Endothelial cell of umbilical vein (primary cell): ENCODE measurements at regions not wholly inside any gene's neighbourhood (a gene's known extent, or its start where the extent isn't known, plus 50 kb on each side); places are given as distances from the start of the nearest gene placed in this dataset.

Source experiments
- BruUV-seq: library from RNA; stranded (reverse); fragments of 400-500 nt; replicated peaks from 2 replicates; lab custom pipeline; 2021; lab: Mats Ljungman, UMichigan
- CTCF ChIA-PET: fragments of 300-600, 350-600 bp; sonication (Branson Sonifier 250); formaldehyde crosslinking; loops from one replicate; lab custom pipeline; 2021; ENCODE audit warnings: antibody characterized with exemption, inconsistent platforms; lab: Charles Lee
- POLR2A ChIA-PET: fragments of 300-600, 350-600 bp; sonication (Branson Sonifier 250); formaldehyde crosslinking; loops from one replicate; lab custom pipeline; 2021; ENCODE audit warnings: antibody characterized with exemption, inconsistent platforms; lab: Charles Lee
- DNase-seq: peaks from one replicate; pipeline ENCODE4 v3.0.0-alpha.2; 2011; ENCODE audit warnings: low read depth, low spot score
- FAIRE-seq: peaks from 2 replicates; lab custom pipeline; 2011; peaks lifted over from hg19 to GRCh38; lab: Jason Lieb, UNC
- H2AFZ ChIP-seq: 2 replicates; pipeline ENCODE4 v1.6.0; 2012; ENCODE audit warnings: low read depth, low read length, control low read depth, inconsistent platforms
- H3K27ac ChIP-seq: 2 replicates; pipeline ENCODE4 v1.5.1; 2011; ENCODE audit warnings: low read depth, mild to moderate bottlenecking, control low read depth, low read length, moderate library complexity; ENCODE audit not compliant: insufficient read depth
- H3K27me3 ChIP-seq, 2 experiments: 2 replicates each; pipeline versions ENCODE4 v1.6.0 to v1.6.1; 2011; ENCODE audit warnings: low read length in 2 of 2, mixed read lengths in 1 of 2; ENCODE audit not compliant: control insufficient read depth in 2 of 2, insufficient read depth in 2 of 2
- H3K36me3 ChIP-seq, 2 experiments: 2 replicates in 1 of 2; 3 replicates in 1 of 2; pipeline ENCODE4 v1.5.1; 2011; ENCODE audit warnings: low read length in 2 of 2, mild to moderate bottlenecking in 1 of 2, moderate library complexity in 1 of 2; ENCODE audit not compliant: control insufficient read depth in 2 of 2, insufficient read depth in 2 of 2; ENCODE audit errors: extremely low read depth in 1 of 2
- H3K4me1 ChIP-seq: 3 replicates; pipeline ENCODE4 v1.5.1; 2011; ENCODE audit warnings: mild to moderate bottlenecking, low read length; ENCODE audit not compliant: control insufficient read depth, insufficient read depth; ENCODE audit errors: extremely low read depth
- H3K4me2 ChIP-seq: 2 replicates; pipeline ENCODE4 v1.6.1; 2011; ENCODE audit warnings: low read length, control low read depth, mixed read lengths; ENCODE audit not compliant: insufficient read depth
- H3K4me3 ChIP-seq, 3 experiments: fragments of 200-600 bp in 1 of 3; sonication (generic), shearing (Covaris generic) in 1 of 3; replicated peaks in 1 of 3; 2 replicates each; pipeline ENCODE4 v1.5.1; 2011 to 2016; ENCODE audit warnings: control low read depth in 3 of 3, low read length in 3 of 3, mild to moderate bottlenecking in 2 of 3, inconsistent platforms in 1 of 3, low read depth in 1 of 3, moderate library complexity in 1 of 3; ENCODE audit not compliant: insufficient read depth in 1 of 3
- H3K79me2 ChIP-seq: 2 replicates; pipeline ENCODE4 v1.6.0; 2012; ENCODE audit warnings: low read length, inconsistent platforms; ENCODE audit not compliant: control insufficient read depth, insufficient read depth
- H3K9ac ChIP-seq: replicated peaks from 2 replicates; pipeline ENCODE3; 2011; ENCODE audit warnings: low read length, control low read depth; ENCODE audit not compliant: insufficient read depth; ENCODE audit errors: extremely low read depth
- H3K9me1 ChIP-seq: replicated peaks from 3 replicates; pipeline ENCODE4 v1.6.0; 2011; ENCODE audit warnings: mild to moderate bottlenecking, low read length; ENCODE audit not compliant: control insufficient read depth, insufficient read depth; ENCODE audit errors: extremely low read depth
- H3K9me3 ChIP-seq: replicated peaks from 2 replicates; pipeline ENCODE4 v1.5.1; 2012; ENCODE audit warnings: low read length, inconsistent platforms; ENCODE audit not compliant: control insufficient read depth, insufficient read depth
- H4K20me1 ChIP-seq: replicated peaks from 2 replicates; pipeline ENCODE3; 2011; ENCODE audit warnings: mild to moderate bottlenecking, low read length; ENCODE audit not compliant: control insufficient read depth, insufficient read depth; ENCODE audit errors: extremely low read depth
- CTCF ChIP-seq, 2 donors: IDR thresholded peaks; 1 replicate in 1 of 2; 2 replicates in 1 of 2; pipeline ENCODE4 v1.5.1; 2011; ENCODE audit warnings: low read length in 2 of 2, mild to moderate bottlenecking in 2 of 2, moderate library complexity in 2 of 2, control low read depth in 1 of 2, inconsistent platforms in 1 of 2, low read depth in 1 of 2; ENCODE audit not compliant: insufficient read depth in 1 of 2; ENCODE audit errors: extremely low read depth in 1 of 2
- EZH2 ChIP-seq: IDR thresholded peaks from 2 replicates; pipeline ENCODE4 v1.6.1; 2012; ENCODE audit warnings: borderline replicate concordance, low read depth, mild to moderate bottlenecking, moderate library complexity, low read length, inconsistent platforms; ENCODE audit not compliant: severe bottlenecking
- FOS ChIP-seq: IDR thresholded peaks from 2 replicates; pipeline ENCODE4 v1.6.1; 2011; ENCODE audit warnings: mild to moderate bottlenecking, low read length, moderate library complexity, borderline replicate concordance; ENCODE audit not compliant: insufficient read depth
- GATA2 ChIP-seq: IDR thresholded peaks from 2 replicates; pipeline ENCODE4 v1.7.0; 2011; ENCODE audit warnings: low read depth, mild to moderate bottlenecking, moderate library complexity, mixed read lengths, low read length; ENCODE audit not compliant: insufficient read length, insufficient read depth
- JUN ChIP-seq: IDR thresholded peaks from 2 replicates; pipeline ENCODE4 v1.6.1; 2011; ENCODE audit warnings: borderline replicate concordance, low read depth; ENCODE audit not compliant: insufficient read length, insufficient read depth
- MYC ChIP-seq: IDR thresholded peaks from one replicate; pipeline ENCODE4 v1.6.1; 2011; ENCODE audit warnings: mild to moderate bottlenecking, low read depth, low read length
- POLR2A ChIP-seq: IDR thresholded peaks from 2 replicates; pipeline ENCODE4 v1.6.1; 2012; ENCODE audit warnings: low read depth, mild to moderate bottlenecking, control low read depth, low read length
- POLR2AphosphoS5 ChIP-seq: IDR thresholded peaks from 2 replicates; pipeline ENCODE4 v1.6.1; 2012; ENCODE audit warnings: low read depth, mild to moderate bottlenecking, control low read depth, low read length, moderate library complexity; ENCODE audit not compliant: insufficient read depth
- dilution Hi-C: fragments of 300-500 bp; cut with MboI; formaldehyde crosslinking; loops from one replicate; pipeline ENCODE4 v1.15.0; 2019; ENCODE audit warnings: low sequenced_read_pairs; ENCODE audit not compliant: extremely low pct_ligation_motif_present
- intact Hi-C: fragments of 100-400 bp; cut with micrococcal nuclease; formaldehyde crosslinking; loops from one replicate; pipeline ENCODE4 v1.10.0; 2022
- TF ChIP-seq, protein P1 (sequence below): IDR thresholded peaks from 2 replicates; pipeline ENCODE4 v1.6.1; 2011; ENCODE audit not compliant: insufficient read depth, insufficient read length

DNA sequence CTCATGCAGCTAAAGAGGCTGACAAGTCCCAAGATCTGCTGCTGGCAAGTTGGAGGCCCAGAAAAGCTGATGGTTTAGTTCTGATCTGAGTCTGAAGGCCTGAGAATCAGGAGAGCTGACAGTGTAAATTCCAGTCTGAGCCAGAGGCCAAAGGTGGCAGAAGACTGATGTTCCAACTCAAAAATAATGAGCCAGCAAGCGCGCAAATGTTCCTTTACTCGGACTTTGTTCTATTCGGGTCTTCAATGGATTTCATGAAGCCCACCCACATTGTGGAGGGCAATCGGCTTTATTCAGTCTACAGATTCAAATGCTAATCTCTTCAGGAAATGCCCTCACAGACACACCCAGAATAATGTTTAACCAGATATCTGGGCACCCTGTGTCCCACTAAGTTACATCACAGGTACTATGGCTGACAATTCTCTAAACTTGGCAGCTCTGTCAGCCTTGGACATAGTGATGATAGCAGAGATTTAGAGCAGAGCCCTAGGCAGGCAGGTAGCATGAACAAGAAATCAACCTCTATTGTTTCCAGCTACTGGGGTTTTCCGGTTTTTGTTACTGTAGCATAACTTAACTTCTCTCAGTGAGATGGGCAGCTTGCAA lies 318.5 kb downstream of the HRH4 start:
- H3K79me2 ChIP-seq: no peaks in the 10 kb centered on the region
- ChIA-PET CTCF (no interaction called here), POLR2A (no interaction called here)
- no peak overlapping the region for H3K4me3 ChIP-seq
- H3K36me3 ChIP-seq: no peaks in the 10 kb centered on the region
- H3K9me3 ChIP-seq: no peaks in the 10 kb centered on the region
- no peak overlapping the region for H3K27ac ChIP-seq
- H3K4me1 ChIP-seq: no peaks in the 10 kb centered on the region
- TF ChIP-seq FOS (no peak), EZH2 (no peak), GATA2 (no peak), MYC (no peak), POLR2A (no peak), CTCF (IDR thresholded peaks at IDR 0.05; ENCODE audit: extremely low read depth in 1 of 2, insufficient read depth in 1 of 2, low read depth in 1 of 2, low read length in 2 of 2) (no peak), POLR2AphosphoS5 (no peak), JUN (no peak)
- TF ChIP-seq, protein P1, sequence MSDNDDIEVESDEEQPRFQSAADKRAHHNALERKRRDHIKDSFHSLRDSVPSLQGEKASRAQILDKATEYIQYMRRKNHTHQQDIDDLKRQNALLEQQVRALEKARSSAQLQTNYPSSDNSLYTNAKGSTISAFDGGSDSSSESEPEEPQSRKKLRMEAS: no peak
- H3K27me3 ChIP-seq: no peaks in the 10 kb centered on the region
- H3K4me2 ChIP-seq: no peak overlapping the region
- no peaks in the 10 kb centered on the region for H3K9me1 ChIP-seq
- dilution Hi-C loops (no loop called here), intact Hi-C loops (no loop called here)
- no peaks in the 10 kb centered on the region for H4K20me1 ChIP-seq
- DNase-seq: no peak
- no peak overlapping the region for H3K9ac ChIP-seq
- BruUV-seq: no TSS peak
- FAIRE-seq: no peak
- no peak overlapping the region for H2AFZ ChIP-seq
